Ishikawa (cell line): ENCODE measurements at regions not wholly inside any gene's neighbourhood (a gene's known extent, or its start where the extent isn't known, plus 50 kb on each side); places are given as distances from the start of the nearest gene placed in this dataset.

ENCODE experiments used
- CEBPB ChIP-seq: IDR thresholded peaks from 2 replicates; pipeline ENCODE4 v1.6.1; 2012
- CREB1 ChIP-seq: IDR thresholded peaks from 2 replicates; pipeline ENCODE4 v1.6.1; 2012; ENCODE audit warnings: low read depth
- EGR1 ChIP-seq: IDR thresholded peaks from 2 replicates; pipeline ENCODE4 v1.6.1; 2012
- EP300 ChIP-seq: IDR thresholded peaks from 2 replicates; pipeline ENCODE4 v1.6.1; 2012; ENCODE audit warnings: borderline replicate concordance
- FOXM1 ChIP-seq: IDR thresholded peaks from 2 replicates; pipeline ENCODE4 v1.6.1; 2012; ENCODE audit warnings: low read depth, borderline replicate concordance
- MAX ChIP-seq: IDR thresholded peaks from 2 replicates; pipeline ENCODE4 v1.6.1; 2012
- NFIC ChIP-seq: IDR thresholded peaks from 2 replicates; pipeline ENCODE4 v1.6.1; 2012
- RAD21 ChIP-seq: IDR thresholded peaks from 2 replicates; pipeline ENCODE4 v1.6.1; 2012; ENCODE audit warnings: low read depth
- REST ChIP-seq: IDR thresholded peaks from 2 replicates; pipeline ENCODE4 v1.6.1; 2012; ENCODE audit warnings: low read depth, mild to moderate bottlenecking
- TAF1 ChIP-seq: IDR thresholded peaks from 2 replicates; pipeline ENCODE4 v1.6.1; 2012; ENCODE audit warnings: low read depth, mild to moderate bottlenecking
- TCF12 ChIP-seq: IDR thresholded peaks from 2 replicates; pipeline ENCODE4 v1.6.1; 2012; ENCODE audit warnings: low read depth
- TEAD4 ChIP-seq: IDR thresholded peaks from 2 replicates; pipeline ENCODE4 v1.6.1; 2012
- USF1 ChIP-seq: IDR thresholded peaks from 2 replicates; pipeline ENCODE4 v1.6.1; 2012
- YY1 ChIP-seq: IDR thresholded peaks from 2 replicates; pipeline ENCODE4 v1.6.1; 2012; ENCODE audit warnings: low read depth
- ZBTB7A ChIP-seq: IDR thresholded peaks from 2 replicates; pipeline ENCODE4 v1.6.1; 2012; ENCODE audit warnings: low read depth

- TF ChIP-seq CEBPB: no peak
- no peak for TF ChIP-seq REST
- TF ChIP-seq EP300: no peak
- no peak for TF ChIP-seq FOXM1
- no peak for TF ChIP-seq EGR1
- TF ChIP-seq RAD21: no peak
- no peak for TF ChIP-seq YY1
- TF ChIP-seq MAX: no peak
- TF ChIP-seq NFIC: no peak
- TF ChIP-seq USF1: no peak
Measured at GRCh38 chr6:138562691-138563090, 63.4 kb upstream of the NHSL1 start.

GRCh38 chr6:138563231-138563630 lies 63.9 kb upstream of the NHSL1 start:
- TF ChIP-seq EGR1 (no peak), ZBTB7A (no peak), CREB1 (no peak), MAX (no peak), YY1 (no peak)

- TF ChIP-seq REST (no peak), CEBPB (no peak), EGR1 (no peak), EP300 (no peak), FOXM1 (no peak), USF1 (no peak), YY1 (no peak), TAF1 (no peak), TEAD4 (no peak), ZBTB7A (no peak), MAX (no peak), CREB1 (no peak), TCF12 (no peak), RAD21 (no peak), NFIC (no peak)
Measured at GRCh38 chr6:138563650-138564049, 64.4 kb upstream of the NHSL1 start.

- TF ChIP-seq REST (no peak), EGR1 (no peak), ZBTB7A (no peak), MAX (no peak), NFIC (no peak), RAD21 (no peak), CEBPB (no peak), TEAD4 (no peak), YY1 (no peak), TAF1 (no peak), FOXM1 (no peak), EP300 (no peak), TCF12 (no peak), USF1 (no peak), CREB1 (no peak)
Measured at GRCh38 chr6:138564170-138564721, 65.0 kb upstream of the NHSL1 start.
